ELR (cell line): ENCODE measurements at regions not wholly inside any gene's neighbourhood (a gene's known extent, or its start where the extent isn't known, plus 50 kb on each side); places are given as distances from the start of the nearest gene placed in this dataset.
A peak's percentile ranks its signal among the peaks of the same experiment; 100 is the strongest.
"Not testable (repeated sequence)": the region's sequence is repeated elsewhere in the genome, so short reads cannot be mapped to it uniquely, and the experiment has no call there.

ENCODE experiments used
- DNase-seq: peaks from one replicate; pipeline ENCODE4 v3.0.0-alpha.2; 2015; ENCODE audit warnings: low read depth

DNA sequence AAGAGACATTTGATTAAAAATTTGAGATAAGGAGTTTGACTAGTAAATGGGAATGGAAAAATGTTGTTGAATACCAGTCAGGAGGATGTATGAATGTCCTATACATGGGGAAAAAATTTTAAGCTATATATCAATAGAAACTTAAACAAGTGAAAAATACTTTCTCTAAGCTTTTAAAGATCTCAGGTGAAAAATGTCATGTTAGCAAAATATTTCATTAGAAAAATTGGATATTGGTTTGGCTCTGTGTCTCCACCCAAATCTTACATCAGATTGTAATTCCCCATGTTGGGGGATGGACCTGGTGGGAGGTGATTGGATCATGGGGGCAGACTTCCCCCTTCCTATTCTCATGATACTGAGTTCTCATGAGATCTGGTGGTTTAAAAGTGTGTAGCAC lies 279.6 kb upstream of the CADM2 start:
- no peak for DNase-seq

- DNase-seq, result no peak
Observed at GRCh38 chr3:84680700-84681099, 278.1 kb upstream of the CADM2 start.

GRCh38 chr3:84683493-84683892 lies 275.3 kb upstream of the CADM2 start:
- no peak for DNase-seq

- no peak for DNase-seq
Observed at GRCh38 chr3:84685467-84685866, 273.3 kb upstream of the CADM2 start.

GRCh38 chr3:84692261-84692660 lies 266.5 kb upstream of the CADM2 start:
- no peak for DNase-seq

DNA sequence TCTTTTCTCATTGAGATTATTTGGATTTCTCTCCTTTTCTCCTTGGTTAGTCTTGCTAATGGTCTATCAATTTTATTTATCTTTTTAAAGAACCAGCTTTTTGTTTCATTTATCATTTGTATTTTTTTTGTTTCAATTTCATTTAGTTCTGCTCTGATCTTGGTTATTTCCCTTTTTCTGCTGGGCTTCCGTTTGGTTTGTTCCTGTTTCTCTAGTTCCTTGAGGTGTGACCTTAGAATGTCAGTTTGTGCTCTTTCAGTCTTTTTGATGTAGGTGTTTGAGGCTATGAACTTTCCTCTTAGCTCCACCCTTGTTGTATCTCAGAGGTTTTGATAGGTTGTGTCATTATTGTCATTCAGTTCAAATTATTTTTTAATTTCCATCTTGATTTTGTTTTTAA lies 248.5 kb upstream of the CADM2 start:
- not testable (repeated sequence) for DNase-seq

GRCh38 chr3:84717894-84718293 lies 240.9 kb upstream of the CADM2 start:
- DNase-seq, result no peak

DNA sequence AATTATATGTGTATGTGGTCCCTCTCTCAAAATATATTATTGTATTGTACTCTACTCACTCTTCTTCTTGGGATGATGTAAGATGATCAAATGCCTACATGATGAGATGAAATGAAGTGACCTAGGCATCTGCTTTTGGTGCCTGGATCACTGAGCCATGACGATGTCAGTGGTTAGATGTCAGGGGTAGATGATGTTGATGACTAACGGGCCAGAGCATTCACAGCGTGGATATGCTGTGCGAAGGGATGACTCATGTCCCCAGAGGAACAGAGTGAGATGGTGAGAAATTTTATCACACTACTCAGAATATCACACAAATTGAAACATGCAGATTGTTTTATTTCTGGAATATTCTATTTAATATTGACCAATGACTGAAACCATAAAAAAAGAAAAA lies 233.9 kb upstream of the CADM2 start:
- DNase-seq, result peak; percentile 4

DNA sequence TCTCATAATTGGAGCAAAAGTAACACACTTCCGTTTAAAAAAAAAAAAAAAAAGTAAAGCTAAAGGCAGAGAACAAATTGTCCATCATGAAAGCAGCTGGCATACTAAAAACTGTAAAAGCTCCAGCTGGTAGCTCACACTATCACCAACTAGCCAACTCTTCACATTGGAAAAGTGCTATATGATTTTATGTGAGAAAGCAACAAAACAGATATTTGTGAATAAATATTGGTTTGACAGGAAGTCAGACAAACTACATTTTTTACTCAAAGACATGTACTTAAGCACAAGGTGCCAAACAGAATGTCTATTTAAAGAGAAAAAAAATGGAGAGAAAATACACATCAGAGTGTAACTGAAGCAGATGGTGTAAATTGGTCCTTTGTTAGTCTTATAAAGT lies 231.2 kb upstream of the CADM2 start:
- DNase-seq, result no peak

DNA sequence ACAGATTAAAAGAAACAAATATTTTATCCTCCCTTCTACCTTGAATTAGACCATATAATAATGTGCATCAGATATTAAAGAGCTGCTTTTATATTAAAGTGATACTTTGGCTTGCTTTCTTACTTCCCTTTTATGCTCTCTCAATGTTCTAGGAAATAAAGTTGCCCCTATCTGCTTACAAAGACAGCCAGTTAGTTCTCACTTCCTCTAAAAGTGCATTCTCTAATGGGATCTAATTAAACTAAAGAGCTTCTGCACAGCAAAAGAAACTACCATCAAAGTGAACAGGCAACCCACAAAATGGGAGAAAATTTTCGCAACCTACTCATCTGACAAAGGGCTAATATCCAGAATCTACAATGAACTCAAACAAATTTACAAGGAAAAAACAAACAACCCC lies 224.1 kb upstream of the CADM2 start:
- not testable (repeated sequence) for DNase-seq

GRCh38 chr3:84738086-84738485 lies 220.7 kb upstream of the CADM2 start:
- no peak for DNase-seq

- DNase-seq, result no peak
Observed at GRCh38 chr3:84742915-84743425, 215.8 kb upstream of the CADM2 start.

- DNase-seq, result no peak
Observed at GRCh38 chr3:84744130-84744529, 214.7 kb upstream of the CADM2 start.

DNA sequence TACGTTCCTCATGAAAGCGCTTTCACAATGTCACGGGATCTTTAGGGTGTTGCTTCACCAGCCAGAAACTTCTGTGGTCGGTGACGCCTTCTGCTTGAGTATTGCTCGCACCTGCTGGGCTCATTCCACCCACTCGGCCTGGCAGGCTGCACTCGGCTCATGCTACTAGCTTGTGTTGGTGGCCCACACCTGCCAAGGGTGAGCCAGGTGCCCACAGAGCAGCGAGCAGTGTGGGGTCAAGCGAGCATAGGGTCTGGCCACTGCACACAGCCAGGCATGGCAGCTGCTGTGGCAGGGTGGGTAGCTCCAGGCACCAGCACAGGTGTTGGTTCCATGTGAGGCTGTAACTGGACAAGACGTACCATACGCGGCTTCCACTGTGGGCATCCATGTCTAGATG lies 202.9 kb upstream of the CADM2 start:
- DNase-seq, result no peak

DNA sequence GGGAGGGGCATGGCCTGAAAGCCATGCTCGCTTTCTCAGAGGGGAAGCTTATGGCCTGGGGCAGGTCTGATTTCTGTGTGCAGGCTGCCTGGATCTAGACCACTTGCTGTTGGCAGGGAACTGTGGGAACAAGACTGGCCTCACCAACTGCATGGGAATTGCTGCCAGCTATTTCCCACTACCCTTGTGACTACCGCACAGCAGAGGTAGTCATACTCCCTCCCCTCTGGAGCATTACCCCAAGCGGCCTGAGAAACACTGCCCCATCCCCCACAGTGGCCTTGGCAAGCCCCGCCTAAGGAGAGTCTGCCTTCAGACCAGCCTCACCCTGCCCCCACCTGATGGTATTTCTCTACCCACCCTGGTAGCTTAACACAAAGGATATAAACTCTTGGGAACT lies 199.4 kb upstream of the CADM2 start:
- no peak for DNase-seq

DNA sequence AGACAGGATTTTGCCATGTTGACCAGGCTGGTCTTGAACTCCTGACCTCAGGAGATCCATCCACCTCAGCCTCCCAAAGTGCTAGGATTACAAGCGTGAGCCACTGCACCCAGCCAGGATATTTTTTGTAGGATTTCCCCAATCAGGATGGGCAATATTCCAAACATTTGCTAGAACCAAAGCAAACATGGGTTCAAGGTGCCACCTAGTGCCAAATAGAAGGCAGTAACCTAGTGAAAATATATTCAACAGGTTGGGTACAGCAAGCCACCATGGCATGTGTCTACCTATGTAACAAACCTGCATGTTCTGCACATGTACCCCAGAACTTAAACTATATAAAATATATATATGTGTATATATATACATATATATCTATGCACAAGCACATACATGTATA lies 185.9 kb upstream of the CADM2 start:
- DNase-seq, result no peak

GRCh38 chr3:84783281-84783680 lies 175.5 kb upstream of the CADM2 start:
- DNase-seq, result no peak

- no peak for DNase-seq
Observed at GRCh38 chr3:84789961-84790360, 168.8 kb upstream of the CADM2 start.

- DNase-seq, result no peak
Observed at GRCh38 chr3:84806958-84807357, 151.8 kb upstream of the CADM2 start.

DNA sequence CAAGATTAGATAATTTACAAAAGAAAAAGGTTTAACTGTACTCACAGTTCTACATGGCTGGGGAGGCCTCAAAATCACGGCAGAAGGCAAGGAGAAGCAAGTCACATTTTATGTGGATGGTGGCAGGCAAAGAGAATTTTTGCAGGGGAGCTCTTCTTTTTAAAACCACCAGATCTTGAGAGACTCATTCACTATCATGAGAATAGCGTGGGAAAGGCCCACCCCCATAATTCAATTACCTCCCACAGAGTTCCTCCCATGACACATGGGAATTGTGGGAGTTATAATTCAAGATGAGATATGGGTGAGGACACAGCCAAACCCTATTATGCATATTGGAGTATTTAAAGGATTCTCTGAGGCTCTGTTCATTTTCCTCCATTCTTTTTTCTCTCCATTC lies 138.7 kb upstream of the CADM2 start:
- no peak for DNase-seq

GRCh38 chr3:84820906-84821305 lies 137.9 kb upstream of the CADM2 start:
- DNase-seq, result no peak

DNA sequence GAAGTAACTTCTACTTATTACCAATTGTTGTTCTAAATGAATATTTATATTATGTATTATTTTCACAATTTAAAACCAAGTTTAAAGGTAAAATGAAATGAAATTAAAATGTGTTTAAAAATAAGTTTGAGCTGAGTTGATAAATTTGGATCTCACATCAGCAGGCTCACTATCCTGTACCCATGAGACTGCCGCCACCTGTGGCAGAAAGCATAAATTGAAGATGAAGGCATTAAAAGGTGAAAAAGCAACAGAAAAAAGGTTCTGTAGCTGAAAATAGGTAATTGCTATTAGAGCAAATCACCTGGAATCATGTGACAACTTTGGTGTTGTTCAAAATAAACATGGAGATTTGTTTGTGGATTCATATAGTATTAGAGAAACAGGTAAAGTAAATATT lies 133.0 kb upstream of the CADM2 start:
- no peak for DNase-seq

DNA sequence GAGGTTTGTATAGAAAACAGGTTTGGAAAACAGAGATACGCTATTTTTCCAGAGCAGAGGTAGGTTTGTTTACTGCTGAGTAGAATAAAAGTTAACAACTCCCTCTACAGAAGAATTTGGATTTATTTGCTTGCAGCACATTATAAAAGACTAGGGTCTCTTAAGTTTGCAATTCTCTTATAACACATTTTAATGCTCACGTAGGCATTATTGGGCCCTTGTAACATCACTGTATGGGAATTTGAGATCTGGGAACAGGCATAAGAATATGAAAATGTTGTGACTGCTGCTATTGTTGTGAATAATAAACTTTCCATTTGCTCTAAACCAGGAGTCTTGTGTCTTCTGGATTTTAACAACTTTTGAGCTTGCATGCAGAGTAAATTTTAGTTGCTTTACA lies 128.3 kb upstream of the CADM2 start:
- no peak for DNase-seq

DNA sequence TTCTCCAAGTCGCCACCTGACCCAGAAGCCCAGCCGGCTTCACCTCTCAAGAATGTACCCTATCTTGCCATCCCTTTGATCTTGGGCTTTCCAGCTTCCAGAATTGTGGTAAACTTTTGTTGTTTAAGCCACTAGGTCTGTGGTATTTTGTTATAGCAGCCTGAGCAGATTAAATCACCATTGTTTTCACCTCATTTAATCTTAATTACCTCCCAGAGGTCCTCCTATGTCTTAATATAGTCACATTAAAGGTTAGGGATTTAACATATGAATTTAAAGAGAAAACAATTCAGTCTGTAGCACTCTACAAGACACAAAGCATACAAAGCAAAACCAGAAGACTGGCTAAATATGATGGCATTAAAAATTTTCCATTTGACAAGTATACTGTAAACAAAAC lies 123.4 kb upstream of the CADM2 start:
- no peak for DNase-seq

- DNase-seq, result no peak
Observed at GRCh38 chr3:84836961-84837360, 121.8 kb upstream of the CADM2 start.
